GM23248 (cell line): ENCODE measurements at regions not wholly inside any gene's neighbourhood (a gene's known extent, or its start where the extent isn't known, plus 50 kb on each side); places are given as distances from the start of the nearest gene placed in this dataset.

Experiments used
- DNase-seq: peaks from one replicate; pipeline ENCODE4 v3.0.0-alpha.2; 2015
- H2AFZ ChIP-seq: fragments of 200-600 bp; sonication (generic); 2 replicates; pipeline ENCODE4 v1.6.1; 2016; ENCODE audit warnings: antibody characterized with exemption
- H3F3A ChIP-seq: fragments of 200-600 bp; sonication (generic); 2 replicates; pipeline ENCODE4 v1.6.1; 2016; ENCODE audit warnings: mild to moderate bottlenecking, antibody characterized with exemption, mixed run types; ENCODE audit not compliant: insufficient read depth
- H3K27ac ChIP-seq: fragments of 200-600 bp; sonication (generic); 2 replicates; pipeline ENCODE4 v1.5.1; 2016; ENCODE audit warnings: mild to moderate bottlenecking
- H3K27me3 ChIP-seq: fragments of 200-600 bp; sonication (generic); replicated peaks from 2 replicates; pipeline ENCODE4 v1.6.1; 2016; ENCODE audit warnings: mild to moderate bottlenecking; ENCODE audit not compliant: insufficient read depth
- H3K36me3 ChIP-seq: fragments of 200-600 bp; sonication (generic); 2 replicates; pipeline ENCODE4 v1.6.1; 2016; ENCODE audit warnings: low read depth, mild to moderate bottlenecking
- H3K4me1 ChIP-seq: fragments of 200-600 bp; sonication (generic); 2 replicates; pipeline ENCODE4 v1.6.1; 2016; ENCODE audit warnings: mild to moderate bottlenecking; ENCODE audit not compliant: insufficient read depth
- H3K4me2 ChIP-seq: fragments of 200-600 bp; sonication (generic); one replicate; pipeline ENCODE4 v1.6.1; 2016; ENCODE audit warnings: mild to moderate bottlenecking; ENCODE audit not compliant: unreplicated experiment
- H3K4me3 ChIP-seq: fragments of 200-600 bp; sonication (generic); 2 replicates; pipeline ENCODE4 v1.5.1; 2016; ENCODE audit warnings: mild to moderate bottlenecking
- H3K79me2 ChIP-seq: fragments of 200-600 bp; sonication (generic); 2 replicates; pipeline ENCODE4 v1.6.1; 2016; ENCODE audit warnings: mild to moderate bottlenecking; ENCODE audit not compliant: insufficient read depth
- H3K9ac ChIP-seq: fragments of 200-600 bp; sonication (generic); 2 replicates; pipeline ENCODE4 v1.6.1; 2016; ENCODE audit warnings: mild to moderate bottlenecking
- H3K9me2 ChIP-seq: fragments of 200-600 bp; sonication (generic); 2 replicates; pipeline ENCODE4 v1.6.1; 2016; ENCODE audit warnings: mixed run types, mild to moderate bottlenecking, moderate library complexity; ENCODE audit not compliant: insufficient read depth
- H3K9me3 ChIP-seq: fragments of 200-600 bp; sonication (generic); one replicate; pipeline ENCODE4 v1.6.1; 2017; ENCODE audit warnings: low read depth
- H4K20me1 ChIP-seq: fragments of 200-600 bp; sonication (generic); 2 replicates; pipeline ENCODE4 v1.6.0; 2016; ENCODE audit not compliant: insufficient read depth
- EZH2 ChIP-seq: fragments of 200-600 bp; sonication (generic); IDR thresholded peaks from 2 replicates; pipeline ENCODE4 v1.6.1; 2018; ENCODE audit warnings: antibody characterized with exemption, mild to moderate bottlenecking; ENCODE audit not compliant: insufficient read depth, poor library complexity, severe bottlenecking
- EZH2phosphoT487 ChIP-seq: fragments of 200-600 bp; sonication (generic); IDR thresholded peaks from 2 replicates; pipeline ENCODE4 v1.6.1; 2018; ENCODE audit warnings: antibody characterized with exemption, moderate library complexity, mild to moderate bottlenecking, low read depth; ENCODE audit not compliant: insufficient read depth
- WGBS, 2 experiments: methylation state at CpG; one replicate each; pipeline ENCODE4 v1.1.6; 2015 to 2017; ENCODE audit warnings: low lambda C conversion rate in 2 of 2, low coverage in 1 of 2; ENCODE audit errors: missing lambda C conversion rate in 2 of 2; 5-methylcytosine and 5-hydroxymethylcytosine counted together
- in situ Hi-C: fragments of 300-500 bp; cut with MboI; formaldehyde crosslinking; loops from 2 replicates; pipeline ENCODE4 v1.15.0; 2020

GRCh38 chr6:153644000-153644399 lies 395.0 kb upstream of the OPRM1 start:
- H3F3A ChIP-seq, result no peaks in the 10 kb centered on the region
- H3K79me2 ChIP-seq, result no peaks in the 10 kb centered on the region
- 55 to 63% methylated on average over 1 of the region's 1 CpG for WGBS, 2 experiments
- DNase-seq, result no peak
- H3K9me2 ChIP-seq, result no peaks in the 10 kb centered on the region; the same call in 1 of the 2 replicates
- no peak overlapping the region for H3K4me3 ChIP-seq
- TF ChIP-seq EZH2phosphoT487, result no peak
- no peaks in the 10 kb centered on the region for H3K4me1 ChIP-seq
- no peaks in the 10 kb centered on the region; the same call in 1 of the 2 replicates for H4K20me1 ChIP-seq
- in situ Hi-C loops, result no loop called here
- H3K36me3 ChIP-seq, result no peaks in the 10 kb centered on the region
- H3K27ac ChIP-seq, result no peak overlapping the region
- H3K9ac ChIP-seq, result no peak overlapping the region
- H3K9me3 ChIP-seq, result no peaks in the 10 kb centered on the region
- no peak overlapping the region for H3K4me2 ChIP-seq
- no peak overlapping the region for H2AFZ ChIP-seq
- H3K27me3 ChIP-seq, result no peaks in the 10 kb centered on the region

GRCh38 chr6:153634416-153634815 lies 404.6 kb upstream of the OPRM1 start:
- Histone ChIP-seq H2AFZ (no peak overlapping the region), H3K4me1 (no peaks in the 10 kb centered on the region), H3K9me2 (no peaks in the 10 kb centered on the region), H3K4me3 (no peak overlapping the region), H3K9me3 (no peaks in the 10 kb centered on the region), H3K4me2 (no peak overlapping the region), H3K27me3 (no peaks in the 10 kb centered on the region), H3K9ac (no peak overlapping the region), H3K27ac (no peak overlapping the region), H3F3A (no peaks in the 10 kb centered on the region), H3K79me2 (no peaks in the 10 kb centered on the region), H4K20me1 (no peaks in the 10 kb centered on the region), H3K36me3 (no peaks in the 10 kb centered on the region)
- TF ChIP-seq EZH2phosphoT487, result no peak
- TF ChIP-seq EZH2, result no peak
- DNase-seq, result no peak
- in situ Hi-C loops, result no loop called here

DNA sequence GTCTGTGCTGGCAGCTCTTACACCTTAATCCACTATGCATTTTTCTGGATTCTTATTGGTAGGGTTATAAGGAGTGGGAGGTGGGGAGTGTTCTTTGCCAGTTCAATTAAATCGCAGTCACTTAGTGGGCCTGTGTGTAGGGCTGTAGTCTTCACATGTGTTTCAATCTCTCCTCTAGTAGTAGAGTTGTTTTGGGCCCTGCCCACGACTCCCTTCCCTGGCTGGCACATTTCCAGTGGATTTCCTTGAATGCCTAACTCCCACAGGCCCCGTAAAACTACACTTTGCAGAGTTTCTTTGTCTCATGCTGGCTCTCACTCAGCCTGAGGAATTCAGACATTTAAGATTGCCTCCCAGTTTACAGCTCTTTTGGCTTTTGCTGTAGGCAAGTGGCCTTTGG lies 414.0 kb upstream of the OPRM1 start:
- Histone ChIP-seq H2AFZ (no peak overlapping the region), H3F3A (no peaks in the 10 kb centered on the region), H4K20me1 (no peaks in the 10 kb centered on the region), H3K36me3 (no peaks in the 10 kb centered on the region), H3K4me2 (no peak overlapping the region), H3K27ac (no peak overlapping the region), H3K9me3 (no peaks in the 10 kb centered on the region), H3K9ac (no peak overlapping the region), H3K4me3 (no peak overlapping the region), H3K9me2 (no peaks in the 10 kb centered on the region), H3K27me3 (no peaks in the 10 kb centered on the region), H3K79me2 (no peaks in the 10 kb centered on the region), H3K4me1 (no peaks in the 10 kb centered on the region)
- WGBS, 2 experiments, result 31% methylated on average over 3 of the region's 3 CpGs
- in situ Hi-C loops, result no loop called here
- DNase-seq, result no peak
- TF ChIP-seq EZH2phosphoT487 (no peak), EZH2 (no peak)

- no peak overlapping the region for H3K27ac ChIP-seq
- no peaks in the 10 kb centered on the region for H3K36me3 ChIP-seq
- H3K4me2 ChIP-seq, result no peak overlapping the region
- in situ Hi-C loops, result no loop called here
- TF ChIP-seq EZH2phosphoT487 (no peak), EZH2 (no peak)
- no peaks in the 10 kb centered on the region for H3K4me1 ChIP-seq
- DNase-seq, result no peak
- H3F3A ChIP-seq, result no peaks in the 10 kb centered on the region
- no peaks in the 10 kb centered on the region for H3K79me2 ChIP-seq
- H3K9me3 ChIP-seq, result no peaks in the 10 kb centered on the region
- no peaks in the 10 kb centered on the region for H4K20me1 ChIP-seq
- whole genome bisulfite sequencing, 2 experiments, result 66 to 77% methylated on average over 1 of the region's 1 CpG
- no peaks in the 10 kb centered on the region for H3K9me2 ChIP-seq
- no peaks in the 10 kb centered on the region for H3K27me3 ChIP-seq
- no peak overlapping the region for H3K4me3 ChIP-seq
- H3K9ac ChIP-seq, result no peak overlapping the region
- no peak overlapping the region for H2AFZ ChIP-seq
Measured at GRCh38 chr6:153624528-153624927, 414.5 kb upstream of the OPRM1 start.

DNA sequence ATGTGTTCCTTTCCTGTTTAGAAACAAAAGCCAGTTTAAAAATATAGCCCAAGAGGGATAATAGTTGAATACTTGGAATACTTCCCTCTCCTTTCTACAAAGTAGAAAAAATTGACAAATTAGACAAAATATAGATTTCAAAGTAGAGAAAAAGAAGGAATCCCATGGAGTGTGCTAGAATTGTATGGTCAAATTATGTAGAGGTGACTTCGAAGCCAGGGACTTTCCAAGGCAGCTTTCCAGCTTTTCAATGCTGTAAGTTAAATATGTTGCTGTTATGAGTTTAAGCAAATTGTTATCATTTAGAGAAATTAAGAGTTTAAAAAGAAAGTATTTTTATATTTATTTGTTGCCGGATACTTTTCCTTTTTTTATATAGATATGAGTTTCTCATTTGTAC lies 415.5 kb upstream of the OPRM1 start:
- H3F3A ChIP-seq, result no peaks in the 10 kb centered on the region
- no peaks in the 10 kb centered on the region for H3K36me3 ChIP-seq
- no peak for DNase-seq
- H3K4me2 ChIP-seq, result no peak overlapping the region
- H3K9me2 ChIP-seq, result no peaks in the 10 kb centered on the region
- H4K20me1 ChIP-seq, result no peaks in the 10 kb centered on the region
- H3K4me3 ChIP-seq, result no peak overlapping the region
- no peak overlapping the region for H2AFZ ChIP-seq
- no peak overlapping the region for H3K9ac ChIP-seq
- no peak overlapping the region for H3K27ac ChIP-seq
- no peaks in the 10 kb centered on the region for H3K79me2 ChIP-seq
- no peaks in the 10 kb centered on the region for H3K4me1 ChIP-seq
- no peak for TF ChIP-seq EZH2phosphoT487
- TF ChIP-seq EZH2, result no peak
- no peaks in the 10 kb centered on the region for H3K27me3 ChIP-seq
- in situ Hi-C loops, result no loop called here
- WGBS, 2 experiments, result 63 to 74% methylated on average over 2 of the region's 2 CpGs
- no peaks in the 10 kb centered on the region for H3K9me3 ChIP-seq
